22Rv1 (cell line): ENCODE measurements at regions not wholly inside any gene's neighbourhood (a gene's known extent, or its start where the extent isn't known, plus 50 kb on each side); places are given as distances from the start of the nearest gene placed in this dataset.

Experiments used
- ZFX ChIP-seq: fragments of 450-650 bp; IDR thresholded peaks from 2 replicates; pipeline ENCODE4 v1.6.1; 2017; ENCODE audit warnings: antibody characterized with exemption, borderline replicate concordance
- TF ChIP-seq, protein P1 (sequence below): fragments of 450-650 bp; IDR thresholded peaks from 2 replicates; pipeline ENCODE4 v1.5.1; 2017; ENCODE audit warnings: mild to moderate bottlenecking

DNA sequence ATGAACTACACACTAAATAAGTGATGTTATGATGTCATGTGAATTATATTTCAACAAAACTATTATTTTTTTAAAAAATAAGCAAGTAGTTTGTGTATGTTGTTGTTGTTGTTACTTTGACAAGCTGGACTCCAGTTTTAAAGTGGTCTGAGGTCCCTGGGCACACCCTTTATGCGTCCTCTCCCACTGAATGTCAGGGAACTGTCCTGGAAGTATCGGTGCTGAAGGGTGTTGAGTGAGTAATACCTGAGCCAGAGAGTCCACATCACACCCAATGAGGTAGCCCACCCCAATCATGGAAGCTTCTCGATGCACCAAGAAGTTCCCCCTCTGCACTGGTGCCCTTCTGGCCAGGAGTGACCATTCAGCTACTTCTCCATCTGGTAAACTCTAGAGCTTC lies 64.3 kb downstream of the FOXI2 start:
- TF ChIP-seq, protein P1, sequence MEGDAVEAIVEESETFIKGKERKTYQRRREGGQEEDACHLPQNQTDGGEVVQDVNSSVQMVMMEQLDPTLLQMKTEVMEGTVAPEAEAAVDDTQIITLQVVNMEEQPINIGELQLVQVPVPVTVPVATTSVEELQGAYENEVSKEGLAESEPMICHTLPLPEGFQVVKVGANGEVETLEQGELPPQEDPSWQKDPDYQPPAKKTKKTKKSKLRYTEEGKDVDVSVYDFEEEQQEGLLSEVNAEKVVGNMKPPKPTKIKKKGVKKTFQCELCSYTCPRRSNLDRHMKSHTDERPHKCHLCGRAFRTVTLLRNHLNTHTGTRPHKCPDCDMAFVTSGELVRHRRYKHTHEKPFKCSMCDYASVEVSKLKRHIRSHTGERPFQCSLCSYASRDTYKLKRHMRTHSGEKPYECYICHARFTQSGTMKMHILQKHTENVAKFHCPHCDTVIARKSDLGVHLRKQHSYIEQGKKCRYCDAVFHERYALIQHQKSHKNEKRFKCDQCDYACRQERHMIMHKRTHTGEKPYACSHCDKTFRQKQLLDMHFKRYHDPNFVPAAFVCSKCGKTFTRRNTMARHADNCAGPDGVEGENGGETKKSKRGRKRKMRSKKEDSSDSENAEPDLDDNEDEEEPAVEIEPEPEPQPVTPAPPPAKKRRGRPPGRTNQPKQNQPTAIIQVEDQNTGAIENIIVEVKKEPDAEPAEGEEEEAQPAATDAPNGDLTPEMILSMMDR: no peak
- no peak for TF ChIP-seq ZFX
